NCI-H526 treated with DMSO at 0.1 percent for 48 hours (cell line): ENCODE measurements at regions not wholly inside any gene's neighbourhood (a gene's known extent, or its start where the extent isn't known, plus 50 kb on each side); places are given as distances from the start of the nearest gene placed in this dataset.
"Not testable (repeated sequence)": the region's sequence is repeated elsewhere in the genome, so short reads cannot be mapped to it uniquely, and the experiment has no call there.

ENCODE experiments used
- DNase-seq: peaks from one replicate; lab custom pipeline; 2025; lab: John Stamatoyannopoulos, UW

DNA sequence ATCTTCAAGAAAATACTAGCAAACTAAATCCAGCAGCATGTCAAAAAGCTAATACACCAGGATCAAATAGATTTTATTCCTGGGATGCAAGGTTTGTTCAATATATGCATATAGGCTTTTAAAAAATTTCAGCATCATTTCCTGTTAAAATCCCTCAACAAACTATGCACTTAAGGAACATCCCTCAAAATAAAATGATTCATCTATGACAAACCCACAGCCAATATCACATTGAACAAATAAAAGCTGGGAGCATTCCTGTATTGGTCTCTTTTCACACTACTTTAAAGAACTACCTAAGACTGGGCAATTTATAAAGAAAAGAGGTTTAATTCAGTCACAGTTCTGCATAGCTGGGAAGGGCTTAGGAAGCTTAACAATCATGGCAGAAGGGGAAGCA lies 726.7 kb downstream of the GRXCR1 start:
- DNase-seq, result no peak

DNA sequence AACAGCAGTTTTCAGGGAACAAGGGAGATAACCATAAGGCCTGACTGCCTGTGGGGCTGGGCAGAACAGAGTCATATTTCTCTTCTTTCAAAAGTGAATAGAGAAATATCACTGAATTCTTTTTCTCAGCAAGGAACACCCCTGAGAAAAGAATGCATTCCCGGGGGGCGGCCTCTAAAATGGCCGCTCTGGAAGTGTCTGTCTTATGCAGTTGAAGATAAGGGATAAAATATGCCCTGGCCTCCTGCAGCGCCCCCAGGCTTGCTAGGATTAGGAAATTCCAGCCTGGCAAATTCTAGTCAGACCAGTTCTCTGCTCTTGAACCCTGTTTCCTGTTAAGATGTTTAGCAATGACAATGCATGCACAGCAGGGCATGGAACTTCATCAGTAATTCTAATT lies 745.4 kb downstream of the GRXCR1 start:
- DNase-seq, result not testable (repeated sequence)

DNA sequence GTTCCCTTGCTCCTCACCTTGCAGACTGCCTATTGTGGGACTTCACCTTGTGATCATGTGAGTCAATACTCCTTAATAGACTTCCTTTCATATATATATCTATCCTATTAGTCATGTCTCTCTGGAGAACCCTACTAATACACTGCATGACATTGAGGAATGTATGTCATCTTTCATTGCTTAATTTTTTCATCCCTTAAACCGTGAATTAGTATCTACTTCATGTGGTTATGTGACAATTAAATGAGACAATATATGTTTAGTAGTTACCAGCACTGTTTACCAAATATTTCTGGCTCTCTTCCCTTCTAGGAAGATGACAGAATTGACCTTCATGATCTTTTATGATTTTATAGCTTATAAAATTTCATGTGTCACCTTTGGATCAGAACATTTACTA lies 759.5 kb downstream of the GRXCR1 start:
- DNase-seq, result no peak

DNA sequence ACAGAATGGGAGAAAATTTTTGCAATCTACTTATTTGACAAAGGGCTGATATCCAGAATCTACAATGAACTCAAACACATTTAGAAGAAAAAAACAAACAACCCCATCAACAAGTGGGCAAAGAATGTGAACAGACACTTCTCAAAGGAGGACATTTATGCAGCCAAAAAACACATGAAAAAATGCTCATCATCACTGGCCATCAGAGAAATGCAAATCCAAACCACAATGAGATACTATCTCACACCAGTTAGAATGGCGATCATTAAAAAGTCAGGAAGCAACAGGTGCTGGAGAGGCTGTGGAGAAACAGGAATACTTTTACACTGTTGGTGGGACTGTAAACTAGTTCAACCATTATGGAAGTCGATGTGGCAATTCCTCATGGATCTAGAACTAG lies 767.0 kb downstream of the GRXCR1 start:
- DNase-seq, result not testable (repeated sequence)

DNA sequence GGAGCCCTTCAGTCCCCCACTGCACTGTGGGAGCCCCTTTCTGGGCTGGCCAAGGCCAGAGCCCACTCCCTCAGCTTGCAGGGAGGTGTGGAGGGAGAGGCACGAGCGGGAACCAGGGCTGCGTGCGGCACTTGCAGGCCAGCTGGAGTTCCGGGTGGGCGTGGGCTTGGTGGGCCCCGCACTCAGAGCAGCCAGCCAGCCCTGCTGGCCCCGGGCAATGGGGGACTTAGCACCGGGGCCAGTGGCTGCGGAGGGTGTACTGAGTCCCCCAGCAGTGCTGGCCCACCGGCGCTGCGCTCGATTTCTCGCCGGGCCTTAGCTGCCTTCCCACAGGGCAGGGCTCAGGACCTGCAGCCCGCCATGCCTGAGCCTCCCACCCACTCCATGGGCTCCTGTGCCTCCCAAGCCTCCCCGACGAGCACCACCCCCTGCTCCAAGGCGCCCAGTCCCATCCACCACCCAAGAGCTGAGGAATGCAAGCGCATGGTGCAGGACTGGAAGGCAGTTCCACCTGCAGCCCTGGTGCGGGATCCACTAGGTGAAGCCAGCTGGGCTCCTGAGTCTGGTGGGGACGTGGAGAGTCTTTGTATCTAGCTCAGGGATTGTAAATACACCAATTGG lies 776.2 kb downstream of the KCTD8 start:
- DNase-seq, result not testable (repeated sequence)

DNA sequence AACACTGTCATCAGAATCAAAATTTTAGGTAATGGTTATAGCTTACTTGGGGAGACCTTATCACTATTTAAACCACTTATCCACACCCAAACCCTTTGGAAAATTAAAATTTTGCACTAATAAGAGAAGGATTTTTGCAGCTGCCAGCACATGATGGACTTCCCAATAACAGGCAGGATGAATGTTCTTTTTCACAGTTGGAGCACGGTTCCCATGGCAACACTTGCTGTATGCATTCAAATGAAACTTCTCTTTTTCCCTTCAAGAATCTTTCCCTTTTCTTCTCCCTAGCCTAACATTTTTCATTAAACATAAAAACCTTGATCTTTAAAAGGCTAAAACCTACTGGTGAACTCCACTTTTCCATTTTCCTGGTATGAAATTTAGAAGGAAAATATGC lies 768.2 kb downstream of the KCTD8 start:
- no peak for DNase-seq

DNA sequence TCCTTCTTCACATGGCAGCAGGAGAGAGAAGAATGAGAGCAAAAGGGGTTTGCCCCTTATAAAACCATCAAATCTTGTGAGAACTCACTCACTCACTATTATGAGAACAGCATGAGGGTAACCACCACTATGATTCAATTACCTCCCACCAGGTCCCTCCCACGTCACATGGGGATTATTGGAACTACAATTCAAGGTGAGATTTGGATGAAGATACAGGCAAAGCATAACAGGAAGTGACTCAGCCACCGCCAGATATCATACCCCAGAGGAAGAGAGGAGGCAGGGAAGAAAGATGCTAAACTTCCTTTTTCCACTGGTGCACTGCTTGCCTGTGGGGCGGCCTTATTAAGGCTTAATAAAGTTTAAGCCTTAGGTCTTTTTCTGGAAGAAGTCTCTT lies 766.1 kb downstream of the KCTD8 start:
- DNase-seq, result no peak

DNA sequence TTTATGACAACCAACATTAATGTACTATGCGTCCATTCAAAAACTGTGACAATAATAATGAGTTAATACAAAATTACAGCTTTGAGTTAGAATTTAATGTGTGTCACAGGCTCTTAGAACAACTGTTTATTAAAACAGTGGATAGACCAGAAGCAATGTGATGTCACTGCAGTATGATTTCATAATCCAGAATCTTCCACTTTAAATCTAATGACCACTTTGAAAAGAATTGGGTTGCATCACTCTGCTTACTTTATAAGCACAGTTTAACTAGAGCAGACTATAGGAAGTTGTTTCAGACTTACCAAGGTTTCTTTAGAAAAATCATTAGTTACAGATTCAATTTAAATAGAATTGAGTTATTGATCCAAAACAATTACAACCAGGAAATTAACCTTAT lies 758.5 kb downstream of the KCTD8 start:
- no peak for DNase-seq

DNA sequence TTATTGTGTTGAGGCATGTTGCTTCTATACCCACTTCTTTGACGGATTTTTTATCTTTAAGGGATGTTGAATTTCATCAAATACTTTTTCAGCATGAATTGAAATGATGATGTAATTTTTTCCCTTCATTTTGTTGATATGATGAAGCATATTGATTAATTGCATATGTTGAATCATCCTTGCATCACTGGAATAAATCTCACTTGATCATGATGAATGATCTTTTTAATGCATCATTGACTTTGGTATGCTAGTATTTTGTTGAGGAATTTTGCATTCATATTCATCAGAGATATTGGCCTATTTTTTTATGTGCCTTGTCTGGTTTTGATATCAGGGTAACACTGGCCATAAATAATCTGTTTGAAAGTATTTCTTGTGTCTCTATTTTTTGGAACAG lies 754.7 kb downstream of the KCTD8 start:
- no peak for DNase-seq

DNA sequence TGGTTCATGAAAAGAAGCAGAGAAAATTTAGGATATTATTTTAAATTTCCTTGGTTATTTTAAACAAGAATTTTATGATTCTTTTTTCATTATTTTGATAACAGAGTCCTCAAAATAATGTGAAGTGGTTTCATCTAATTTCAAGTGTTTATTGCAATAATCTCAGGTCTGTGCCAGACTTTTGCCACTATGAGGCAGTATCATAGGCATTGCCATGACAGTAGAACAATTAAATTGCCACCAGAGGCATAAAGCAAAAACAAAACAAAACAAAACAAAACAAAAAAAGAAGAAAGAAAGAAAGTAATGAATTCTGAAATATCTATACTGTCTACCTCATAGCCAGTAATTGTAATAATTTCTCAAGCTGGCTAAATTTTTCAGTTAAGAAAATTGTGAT lies 739.2 kb downstream of the KCTD8 start:
- no peak for DNase-seq

DNA sequence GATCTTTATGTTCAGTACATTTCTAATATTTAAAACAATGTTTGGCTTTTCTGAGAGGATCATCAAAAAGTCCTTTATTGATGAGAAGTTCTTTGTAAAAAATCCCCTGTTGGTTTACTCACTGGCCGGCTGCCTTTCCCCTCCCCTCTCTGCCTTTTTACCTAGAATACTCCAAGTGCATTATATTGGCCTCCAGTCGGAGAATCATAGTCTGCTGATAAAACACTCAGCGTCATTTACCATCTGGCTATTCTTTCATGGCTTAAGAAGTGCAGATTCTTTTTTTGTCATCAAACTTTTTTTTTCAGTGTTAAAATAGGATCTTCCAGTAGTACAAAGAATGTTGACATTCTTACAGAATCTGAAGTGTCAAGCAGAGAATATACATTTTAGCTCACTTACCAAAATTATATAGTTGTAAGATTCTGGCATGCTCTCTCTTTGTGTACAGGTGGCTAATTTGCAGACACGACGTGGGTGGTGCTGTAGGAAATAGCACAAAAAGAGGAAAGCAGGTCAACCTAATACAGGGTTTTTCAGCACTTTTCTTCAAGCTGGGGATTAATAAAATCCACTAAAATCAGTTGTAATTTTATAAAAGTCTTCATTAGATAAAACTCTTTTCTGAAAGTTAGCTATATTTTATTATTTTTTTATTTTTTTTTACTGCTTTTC lies 731.8 kb downstream of the KCTD8 start:
- DNase-seq, result no peak

DNA sequence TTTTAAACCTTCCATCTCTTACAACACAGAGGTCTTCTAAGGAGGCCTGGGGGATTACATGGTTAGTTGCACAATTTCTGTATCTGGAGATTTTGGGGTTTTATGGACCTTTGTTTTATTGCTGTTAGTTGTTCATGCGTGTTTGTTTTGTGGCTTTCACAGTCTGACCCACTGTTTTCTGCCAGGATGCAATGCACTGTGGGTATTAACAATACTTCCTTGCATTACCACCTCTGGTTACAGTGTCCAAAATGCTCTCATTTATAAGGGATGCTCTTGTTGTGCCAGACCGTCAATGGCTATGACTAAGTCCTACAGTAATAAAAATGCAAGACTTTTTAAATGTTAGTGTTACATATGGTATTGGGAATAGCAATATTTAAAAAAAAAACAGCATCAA lies 730.2 kb downstream of the KCTD8 start:
- DNase-seq, result no peak

DNA sequence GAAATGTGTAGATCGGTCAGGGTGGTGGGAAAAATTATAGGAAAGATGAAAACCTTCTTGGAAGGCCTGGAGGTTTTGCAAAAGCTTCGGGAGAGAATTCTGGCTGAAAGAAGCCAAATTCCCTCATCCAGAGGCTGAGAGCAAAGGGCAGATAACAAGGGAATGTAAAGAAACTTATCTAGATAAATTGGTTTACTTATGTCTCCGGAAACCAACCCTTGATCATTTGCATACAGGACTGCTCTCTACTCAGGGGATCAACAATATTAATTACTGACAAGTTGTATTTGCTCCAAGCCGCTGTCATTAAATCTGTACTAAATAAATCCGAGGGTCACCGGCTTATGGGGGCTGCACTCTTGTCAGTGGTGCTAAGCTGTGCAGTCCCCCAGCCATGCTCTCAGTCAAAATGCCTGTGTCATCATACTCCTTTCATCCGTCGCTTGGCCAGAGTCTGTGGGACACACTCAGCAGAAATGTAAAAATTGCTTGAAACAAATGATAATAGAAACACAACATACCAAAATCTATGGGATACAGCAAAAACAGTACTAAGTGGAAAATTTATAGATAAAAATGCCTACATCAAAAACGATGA lies 715.7 kb downstream of the KCTD8 start:
- DNase-seq, result no peak

DNA sequence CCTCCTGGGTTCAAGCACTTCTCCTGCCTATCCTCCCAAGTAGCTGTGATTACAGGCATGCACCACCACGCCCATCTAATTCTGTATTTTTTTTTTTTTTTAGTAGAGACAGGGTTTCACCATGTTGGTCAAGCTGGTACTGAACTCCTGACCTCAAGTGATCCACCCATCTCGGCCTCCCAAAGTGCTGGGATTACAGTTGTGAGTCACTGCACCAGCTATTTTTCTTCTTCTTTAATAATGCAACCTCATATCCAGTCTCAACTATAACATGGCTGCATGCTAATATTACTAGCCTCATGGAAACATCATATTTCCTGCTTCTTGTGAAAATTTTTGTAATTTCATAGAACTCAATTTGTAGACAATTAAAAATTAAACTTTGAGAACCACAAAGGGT lies 706.5 kb downstream of the KCTD8 start:
- no peak for DNase-seq

DNA sequence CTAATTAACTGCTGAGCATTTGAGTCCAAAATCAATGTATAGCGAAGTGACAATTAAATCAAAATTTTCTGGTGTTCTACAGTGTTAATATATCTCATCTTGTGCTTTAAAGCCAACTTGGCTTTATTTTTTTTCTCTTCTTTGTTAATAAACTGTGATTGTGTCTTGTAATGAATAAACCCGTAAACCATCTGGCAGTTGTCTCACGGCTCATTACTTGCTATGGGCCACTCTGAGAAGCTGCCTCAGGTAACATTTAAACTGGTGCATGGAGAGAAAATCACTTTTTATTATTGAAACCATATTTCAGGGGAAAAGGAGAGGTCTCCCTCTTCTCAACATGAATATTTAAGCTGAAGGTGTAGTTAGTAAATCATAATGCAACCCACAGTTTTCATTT lies 694.0 kb downstream of the KCTD8 start:
- DNase-seq, result no peak

DNA sequence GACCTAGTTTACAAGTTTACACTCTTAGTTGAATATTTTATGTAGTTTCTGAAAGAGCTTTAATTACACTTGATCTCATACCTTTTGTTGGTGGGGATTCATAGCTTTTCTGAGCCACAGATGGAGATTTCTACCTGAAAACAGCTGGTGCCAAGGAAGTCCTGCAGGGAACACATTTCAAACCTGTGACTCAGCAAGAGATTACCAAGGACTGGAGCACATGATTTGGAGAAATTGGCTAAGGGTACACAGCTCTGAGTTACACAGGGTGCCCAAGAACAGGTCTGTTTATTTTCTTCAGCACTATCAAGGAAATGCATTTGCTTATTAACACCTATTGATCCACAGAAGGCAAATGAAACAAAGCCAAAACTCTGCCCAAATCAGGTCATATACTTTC lies 691.5 kb downstream of the KCTD8 start:
- no peak for DNase-seq

DNA sequence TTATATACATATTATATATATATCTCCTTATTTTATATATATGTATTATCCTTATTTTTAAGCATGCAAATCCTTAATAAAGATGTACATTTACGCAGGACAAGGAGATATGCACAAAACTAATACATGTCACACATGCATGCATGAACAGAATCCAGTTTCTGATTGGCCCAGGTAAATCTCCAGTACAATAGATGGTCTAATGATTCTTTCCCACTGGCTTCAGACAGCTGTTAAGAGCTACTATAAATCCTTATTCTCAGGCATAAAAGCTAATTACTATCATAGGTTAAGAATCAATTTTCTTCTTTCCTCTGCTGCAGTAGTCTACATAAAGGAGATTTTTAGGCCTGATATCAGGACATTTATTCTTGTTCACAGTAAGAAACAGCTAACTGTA lies 689.8 kb downstream of the KCTD8 start:
- DNase-seq, result no peak

DNA sequence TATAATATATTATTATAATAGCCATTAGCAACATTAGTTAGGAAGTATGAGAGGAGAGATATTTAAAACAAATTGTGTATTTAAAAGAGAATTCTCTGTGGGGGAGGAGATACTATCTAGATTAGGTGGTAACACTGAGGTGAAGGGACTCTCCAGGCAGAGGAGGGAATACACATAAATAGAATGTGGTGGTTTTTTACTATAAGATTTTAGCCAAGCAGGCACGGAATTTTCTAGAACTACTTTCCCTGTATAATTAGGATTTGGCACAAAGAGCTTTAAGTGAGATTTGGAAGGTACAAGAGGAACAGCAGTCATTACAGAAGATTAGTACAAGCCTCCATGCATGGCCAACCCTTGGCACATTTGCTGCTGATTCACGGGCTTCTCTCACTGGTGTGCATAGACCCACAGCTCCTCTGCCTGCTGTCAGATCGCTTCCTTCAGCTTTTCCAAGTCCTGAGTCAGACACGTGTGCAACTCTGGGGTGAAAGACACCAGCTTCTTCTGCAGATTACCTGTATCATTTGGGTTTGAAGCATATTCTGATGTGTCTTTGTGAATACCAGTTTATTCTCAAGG lies 685.5 kb downstream of the KCTD8 start:
- DNase-seq, result no peak

DNA sequence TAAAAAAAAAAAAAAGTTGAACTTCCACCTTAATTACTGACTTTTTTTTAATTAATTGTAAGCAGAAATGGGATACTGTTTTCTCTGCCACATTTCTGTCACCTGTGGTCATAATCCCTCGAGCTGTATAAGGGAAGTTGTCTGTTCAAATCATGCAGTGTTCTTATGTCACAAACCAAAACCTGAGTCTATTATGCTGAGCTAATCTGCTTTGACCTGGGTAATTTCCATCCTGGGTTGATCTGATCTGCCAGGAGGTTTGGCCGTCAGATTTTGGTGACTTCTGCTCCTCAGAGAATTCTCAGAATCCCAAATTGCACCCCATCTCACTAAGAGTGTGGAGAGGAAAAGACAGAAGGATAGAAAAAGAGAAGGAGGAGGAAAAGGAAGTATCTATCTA lies 683.1 kb downstream of the KCTD8 start:
- DNase-seq, result no peak

DNA sequence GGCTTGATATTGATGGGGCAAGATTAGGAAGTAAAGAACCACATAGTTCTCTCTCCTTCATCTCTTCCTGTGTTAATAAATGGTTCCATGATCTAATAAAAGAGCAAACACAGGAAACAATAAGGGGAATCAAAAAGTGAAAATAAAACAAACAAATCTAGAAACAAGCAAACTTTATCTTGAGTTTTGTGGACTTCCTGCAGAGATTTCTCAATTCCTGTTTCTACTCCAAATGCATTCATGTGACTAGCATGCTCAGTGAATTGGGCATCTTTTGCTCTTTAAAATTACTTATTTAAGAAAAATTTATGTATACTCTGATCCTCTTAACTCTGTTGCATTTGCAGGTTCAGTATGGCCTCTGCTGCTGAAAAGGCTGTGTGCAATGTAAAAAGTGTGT lies 682.0 kb downstream of the KCTD8 start:
- DNase-seq, result no peak

DNA sequence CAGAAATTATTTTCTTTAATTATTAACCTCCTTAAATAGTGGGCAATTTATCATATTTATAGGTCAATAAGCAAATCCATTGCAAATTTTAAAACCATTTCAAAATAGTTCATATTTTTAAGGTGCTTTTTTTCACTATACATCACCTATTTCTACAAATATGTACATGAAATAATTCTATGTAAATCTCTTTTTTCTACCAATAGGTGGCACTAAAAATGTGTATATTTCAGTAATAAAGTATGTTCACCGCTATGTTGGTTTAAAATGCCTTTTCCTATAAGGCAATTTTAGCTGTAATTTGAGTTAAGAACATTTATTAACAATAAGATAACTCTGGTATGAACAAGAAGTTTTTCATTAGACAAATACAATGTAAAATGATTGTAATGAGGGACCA lies 672.2 kb downstream of the KCTD8 start:
- DNase-seq, result no peak

DNA sequence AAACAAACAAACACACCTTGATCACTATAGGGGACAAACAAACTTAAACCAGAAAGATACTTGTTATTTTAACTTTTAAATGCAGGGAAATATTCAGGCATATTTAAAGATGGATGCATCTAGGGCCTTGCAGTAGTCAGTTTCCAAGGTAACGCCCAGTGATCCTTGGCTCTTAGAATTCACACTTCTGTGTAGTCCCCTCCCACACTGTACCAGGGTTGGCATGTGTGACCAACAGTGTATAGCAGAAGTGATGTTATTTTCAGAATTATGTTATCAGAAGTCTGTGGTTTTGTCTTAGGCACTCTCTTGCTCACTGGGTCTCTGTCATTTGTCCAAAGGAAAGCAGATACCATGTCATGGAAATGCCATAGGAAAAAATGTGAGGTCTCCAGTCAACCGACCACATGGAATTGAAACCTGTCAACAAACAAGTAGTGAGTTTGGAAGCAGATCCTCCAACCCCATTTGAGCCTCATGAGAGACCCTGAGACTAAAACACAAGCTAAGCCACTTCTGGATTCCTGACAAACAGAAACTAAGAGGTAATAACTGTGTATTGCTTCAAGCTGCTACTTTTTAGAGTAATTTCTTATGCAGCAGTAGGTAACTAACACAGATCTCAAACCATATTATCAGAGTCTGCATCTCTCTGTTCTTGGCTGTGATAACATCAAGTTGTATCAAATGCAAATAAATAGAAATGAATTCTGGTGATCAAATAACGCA lies 670.3 kb downstream of the KCTD8 start:
- DNase-seq, result no peak

DNA sequence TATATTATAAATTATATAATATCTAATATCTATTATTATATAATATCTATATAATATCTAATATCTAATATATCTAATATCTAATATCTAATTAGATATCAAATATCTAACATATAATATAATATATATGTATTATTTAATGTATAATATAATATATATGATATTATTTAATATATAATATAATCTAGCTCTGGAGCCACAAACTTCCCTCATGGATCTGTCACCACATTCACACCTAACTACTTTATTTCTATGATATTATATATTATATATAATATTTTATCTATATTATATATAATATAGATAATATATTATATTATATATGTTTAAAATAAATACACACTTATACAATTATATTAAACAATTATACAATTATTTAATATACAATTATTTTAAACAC lies 667.5 kb downstream of the KCTD8 start:
- DNase-seq, result no peak
